Gastroesophageal sphincter (tissue), 4 donors: ENCODE measurements at regions not wholly inside any gene's neighbourhood (a gene's known extent, or its start where the extent isn't known, plus 50 kb on each side); places are given as distances from the start of the nearest gene placed in this dataset.

Experiments used
- ATAC-seq: fragments of 150-250 bp; one replicate; pipeline ENCODE4 v1.9.1; 2016; ENCODE audit warnings: mild to moderate bottlenecking, moderate library complexity
- H3K27ac ChIP-seq, 4 donors: fragments of 200-600 bp; sonication (generic) in 3 of 4; 1 replicate in 3 of 4; 2 replicates in 1 of 4; pipeline ENCODE4 v1.5.1; 2016 to 2019
- H3K27me3 ChIP-seq: fragments of 200-600 bp; sonication (generic); one replicate; pipeline ENCODE4 v1.5.1; 2019
- H3K36me3 ChIP-seq, 2 donors: fragments of 200-600 bp; sonication (generic); one replicate each; pipeline ENCODE4 v1.5.1; 2019; ENCODE audit warnings: control low read depth in 1 of 2
- H3K4me1 ChIP-seq, 3 donors: fragments of 200-600 bp; sonication (generic); 1 replicate in 2 of 3; 2 replicates in 1 of 3; pipeline ENCODE4 v1.5.1; 2016 to 2019; ENCODE audit warnings: control low read depth in 2 of 3
- H3K4me3 ChIP-seq, 2 donors: fragments of 200-600 bp; sonication (generic); one replicate each; pipeline ENCODE4 v1.5.1; 2019; ENCODE audit warnings: mild to moderate bottlenecking in 1 of 2, moderate library complexity in 1 of 2
- H3K9me3 ChIP-seq, 3 donors: fragments of 200-600 bp; sonication (generic); one replicate each; pipeline ENCODE4 v1.5.1; 2017 to 2019; ENCODE audit warnings: control low read depth in 2 of 3
- CTCF ChIP-seq, 4 experiments: fragments of 200-600 bp in 2 of 4; fragments of 450-650 bp in 2 of 4; sonication (generic) in 1 of 4; IDR thresholded peaks; one replicate each; pipeline ENCODE4 v1.5.1; 2017 to 2019; ENCODE audit warnings: antibody characterized with exemption in 4 of 4, mild to moderate bottlenecking in 2 of 4, moderate library complexity in 2 of 4
- EP300 ChIP-seq: sonication (generic); formaldehyde crosslinking; IDR thresholded peaks from one replicate; pipeline ENCODE4 v1.6.1; 2017; ENCODE audit warnings: antibody characterized with exemption, mild to moderate bottlenecking
- POLR2A ChIP-seq, 2 donors: fragments of 450-650 bp; IDR thresholded peaks; one replicate each; pipeline ENCODE4 v1.6.1; 2017; ENCODE audit warnings: antibody characterized with exemption in 2 of 2, mild to moderate bottlenecking in 2 of 2, moderate library complexity in 1 of 2
- POLR2AphosphoS5 ChIP-seq: sonication (generic); formaldehyde crosslinking; IDR thresholded peaks from one replicate; pipeline ENCODE4 v1.6.1; 2017; ENCODE audit warnings: antibody characterized with exemption
- WGBS, 2 donors: methylation state at CpG; one replicate each; pipeline ENCODE4 v1.1.5; 2018; ENCODE audit warnings: low coverage in 1 of 2; 5-methylcytosine and 5-hydroxymethylcytosine counted together

- H3K36me3 ChIP-seq = no peaks in the 10 kb centered on the region
- H3K27me3 ChIP-seq = peaks cover 42% of the 10 kb centered on the region
- H3K4me1 ChIP-seq = no peaks in the 10 kb centered on the region
- H3K27ac ChIP-seq = no peak overlapping the region
- TF ChIP-seq EP300 (no peak), POLR2A (IDR thresholded peaks at IDR 0.05) (no peak), POLR2AphosphoS5 (no peak), CTCF (IDR thresholded peaks at IDR 0.05) (no peak)
- no peak overlapping the region for H3K4me3 ChIP-seq
- 81 to 94% methylated on average over 3 to 5 of the region's 5 CpGs for WGBS, 2 donors
- no peak for ATAC-seq
- no peaks in the 10 kb centered on the region for H3K9me3 ChIP-seq
These were observed 280.7 kb upstream of the SALL3 start for GRCh38 chr18:78698914-78699313.

- no peaks in the 10 kb centered on the region for H3K9me3 ChIP-seq
- H3K4me1 ChIP-seq = no peaks in the 10 kb centered on the region
- no peak overlapping the region for H3K27ac ChIP-seq
- H3K36me3 ChIP-seq = no peaks in the 10 kb centered on the region
- no peak overlapping the region for H3K4me3 ChIP-seq
- H3K27me3 ChIP-seq = peaks cover 39% of the 10 kb centered on the region
- WGBS, 2 donors = 84 to 90% methylated on average over 2 to 3 of the region's 12 CpGs
- ATAC-seq = no peak
- TF ChIP-seq POLR2AphosphoS5 = no peak
- no peak for TF ChIP-seq CTCF (IDR thresholded peaks at IDR 0.05)
- TF ChIP-seq POLR2A (IDR thresholded peaks at IDR 0.05) = no peak
- no peak for TF ChIP-seq EP300
These were observed 280.1 kb upstream of the SALL3 start for GRCh38 chr18:78699499-78699898.

- no peak overlapping the region for H3K4me3 ChIP-seq
- TF ChIP-seq CTCF (IDR thresholded peaks at IDR 0.05) (no peak), POLR2AphosphoS5 (no peak), EP300 (no peak)
- WGBS, 2 donors = 45 to 56% methylated on average over 12 to 13 of the region's 13 CpGs
- no peak overlapping the region for H3K27ac ChIP-seq
- H3K36me3 ChIP-seq = no peaks in the 10 kb centered on the region
- H3K9me3 ChIP-seq = peaks cover 0 to 12% (median 0%) of the 10 kb centered on the region in 3 donors
- no peaks in the 10 kb centered on the region for H3K4me1 ChIP-seq
- H3K27me3 ChIP-seq = peaks cover 37% of the 10 kb centered on the region
- no peak for ATAC-seq
These were observed 277.7 kb upstream of the SALL3 start for GRCh38 chr18:78701771-78702396.

GRCh38 chr18:78703291-78703690, 276.3 kb upstream of the SALL3 start:
- ATAC-seq = no peak
- no peaks in the 10 kb centered on the region for H3K36me3 ChIP-seq
- H3K9me3 ChIP-seq = peaks cover 0 to 24% (median 0%) of the 10 kb centered on the region in 3 donors
- H3K27me3 ChIP-seq = peaks cover 32% of the 10 kb centered on the region
- no peak overlapping the region for H3K27ac ChIP-seq
- TF ChIP-seq CTCF (IDR thresholded peaks at IDR 0.05) (no peak), POLR2AphosphoS5 (no peak), EP300 (no peak), POLR2A (IDR thresholded peaks at IDR 0.05) (no peak)
- no peak overlapping the region for H3K4me3 ChIP-seq
- 86 to 94% methylated on average over 4 to 18 of the region's 26 CpGs for WGBS, 2 donors
- no peaks in the 10 kb centered on the region for H3K4me1 ChIP-seq

GRCh38 chr18:78704971-78705461, 274.6 kb upstream of the SALL3 start:
- ATAC-seq = no peak

More at GRCh38 chr18:78704971-78705461, 274.6 kb upstream of the SALL3 start:
- Histone ChIP-seq H3K27ac (no peak overlapping the region), H3K27me3 (peaks cover 28% of the 10 kb centered on the region), H3K4me1 (no peaks in the 10 kb centered on the region), H3K9me3 (peaks cover 0 to 41% (median 0%) of the 10 kb centered on the region in 3 donors), H3K36me3 (no peaks in the 10 kb centered on the region), H3K4me3 (no peak overlapping the region)
- TF ChIP-seq CTCF (IDR thresholded peaks at IDR 0.05) (no peak), POLR2AphosphoS5 (no peak), POLR2A (IDR thresholded peaks at IDR 0.05) (no peak), EP300 (no peak)
- WGBS, 2 donors = 55 to 85% methylated on average over 4 to 5 of the region's 16 CpGs
